Memory B cell (primary cell): ENCODE measurements at regions not wholly inside any gene's neighbourhood (a gene's known extent, or its start where the extent isn't known, plus 50 kb on each side); places are given as distances from the start of the nearest gene placed in this dataset.

ENCODE experiments used
- ATAC-seq: fragments of 150-1000 bp; cut with Tn5 transposase; 2 replicates; pipeline ENCODE4 v1.10.0; 2021; ENCODE audit warnings: low read depth, mild to moderate bottlenecking, moderate library complexity
- DNase-seq, 2 donors: peaks; one replicate each; pipeline ENCODE4 v3.0.0; 2022; ENCODE audit warnings: low spot score in 2 of 2
- H3K27ac Mint-ChIP-seq: one replicate; pipeline ENCODE4 v1.8.0; 2022; ENCODE audit warnings: mild to moderate bottlenecking, moderate library complexity, mixed read lengths
- H3K27me3 Mint-ChIP-seq: one replicate; pipeline ENCODE4 v1.8.0; 2022; ENCODE audit warnings: mixed read lengths
- H3K36me3 Mint-ChIP-seq: one replicate; pipeline ENCODE4 v1.8.0; 2022; ENCODE audit warnings: mild to moderate bottlenecking, mixed read lengths
- H3K4me1 Mint-ChIP-seq: one replicate; pipeline ENCODE4 v1.8.0; 2022; ENCODE audit warnings: mixed read lengths
- H3K4me3 Mint-ChIP-seq: one replicate; pipeline ENCODE4 v1.8.0; 2022; ENCODE audit warnings: mild to moderate bottlenecking, moderate library complexity, mixed read lengths
- H3K9me3 Mint-ChIP-seq: one replicate; pipeline ENCODE4 v1.8.0; 2022; ENCODE audit warnings: mixed read lengths

- Mint-ChIP-seq H3K9me3 (peaks cover 7% of the 10 kb centered on the region), H3K27me3 (peaks cover 4% of the 10 kb centered on the region), H3K36me3 (no peaks in the 10 kb centered on the region), H3K4me3 (no peak overlapping the region), H3K4me1 (no peaks in the 10 kb centered on the region), H3K27ac (no peak overlapping the region)
- ATAC-seq = no peak
- no peak for DNase-seq
These were observed 328.1 kb downstream of the CASP12 start for GRCh38 chr11:104570078-104570701.

- DNase-seq (no peak), ATAC-seq (no peak)
- H3K4me1 Mint-ChIP-seq = no peaks in the 10 kb centered on the region
- H3K27me3 Mint-ChIP-seq = no peaks in the 10 kb centered on the region
- H3K27ac Mint-ChIP-seq = no peak overlapping the region
- no peak overlapping the region for H3K4me3 Mint-ChIP-seq
- H3K9me3 Mint-ChIP-seq = no peaks in the 10 kb centered on the region
- no peaks in the 10 kb centered on the region for H3K36me3 Mint-ChIP-seq
These were observed 332.7 kb downstream of the CASP12 start for GRCh38 chr11:104565583-104565961.

DNA sequence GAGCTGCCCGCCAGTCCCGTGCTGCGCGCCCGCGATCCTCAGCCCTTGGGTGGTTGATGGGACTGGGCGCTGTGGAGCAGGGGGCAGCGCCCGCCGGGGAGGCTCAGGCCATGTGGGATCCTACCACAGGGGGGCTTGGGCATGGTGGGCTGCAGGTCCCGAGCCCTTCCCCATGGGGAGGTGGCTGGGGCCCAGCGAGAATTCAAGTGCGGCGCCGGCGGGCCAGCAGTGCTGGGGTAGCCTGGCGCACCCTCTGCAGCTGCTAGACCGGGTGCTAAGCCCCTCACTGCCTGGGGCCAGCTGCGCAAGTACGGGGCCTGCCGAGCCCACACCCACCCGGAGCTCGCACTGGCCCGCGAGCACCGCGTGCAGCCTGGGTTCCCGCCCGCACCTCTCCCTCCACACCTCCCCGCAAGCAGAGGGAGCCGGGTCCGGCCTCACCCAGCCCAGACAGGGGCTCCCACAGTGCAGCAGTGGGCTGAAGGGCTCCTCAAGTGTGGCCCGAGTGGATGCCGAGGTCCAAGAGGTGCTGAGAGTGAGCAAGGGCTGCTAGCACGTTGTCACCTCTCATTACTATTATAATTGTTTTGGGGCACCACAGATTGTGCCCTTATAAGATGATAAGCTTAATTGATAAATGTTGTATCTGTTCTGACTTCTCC, 333.2 kb downstream of the CASP12 start:
- Mint-ChIP-seq H3K27me3 (no peaks in the 10 kb centered on the region), H3K4me1 (no peaks in the 10 kb centered on the region), H3K4me3 (no peak overlapping the region), H3K36me3 (no peaks in the 10 kb centered on the region), H3K9me3 (no peaks in the 10 kb centered on the region), H3K27ac (no peak overlapping the region)
- ATAC-seq (no peak), DNase-seq (no peak)

DNA sequence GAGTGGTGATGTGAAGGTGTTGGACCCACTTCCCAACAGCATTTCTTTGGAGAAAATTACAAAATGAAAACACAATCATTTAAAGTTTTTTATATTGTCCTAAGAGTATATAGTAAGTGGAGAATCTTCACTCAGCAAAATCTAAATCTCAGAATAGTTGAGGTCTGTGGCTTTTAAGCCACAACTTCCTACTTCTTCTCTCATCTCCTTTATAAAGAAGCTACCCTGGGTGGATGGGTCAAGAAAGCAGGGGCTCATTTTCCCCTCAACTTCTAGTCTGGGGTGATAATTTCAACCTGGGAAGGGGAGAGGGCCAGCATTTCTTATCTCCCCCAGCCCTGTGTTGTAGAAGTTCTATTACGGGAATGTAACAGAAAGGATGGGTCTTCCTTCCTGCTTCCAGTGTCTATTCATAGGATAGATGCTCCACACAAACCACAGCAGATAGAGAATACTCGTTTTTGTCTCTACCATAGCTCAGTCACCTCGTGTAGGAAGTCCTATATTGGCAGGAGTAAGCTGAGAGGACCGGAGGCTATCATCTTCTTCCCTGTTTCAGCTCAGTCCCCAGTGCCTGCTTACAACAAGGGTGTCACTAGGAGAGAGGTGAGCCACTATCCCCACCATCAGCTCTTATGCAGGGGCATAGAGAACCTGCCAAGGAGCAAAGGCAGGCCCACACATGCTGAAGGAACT, 341.5 kb downstream of the CASP12 start:
- H3K9me3 Mint-ChIP-seq = no peaks in the 10 kb centered on the region
- DNase-seq (no peak), ATAC-seq (no peak)
- H3K36me3 Mint-ChIP-seq = no peaks in the 10 kb centered on the region
- no peak overlapping the region for H3K4me3 Mint-ChIP-seq
- H3K27me3 Mint-ChIP-seq = peaks cover 3% of the 10 kb centered on the region
- no peaks in the 10 kb centered on the region for H3K4me1 Mint-ChIP-seq
- H3K27ac Mint-ChIP-seq = no peak overlapping the region

GRCh38 chr11:104549019-104549418, 349.2 kb downstream of the CASP12 start:
- H3K36me3 Mint-ChIP-seq = no peaks in the 10 kb centered on the region
- DNase-seq (no peak), ATAC-seq (no peak)

DNA sequence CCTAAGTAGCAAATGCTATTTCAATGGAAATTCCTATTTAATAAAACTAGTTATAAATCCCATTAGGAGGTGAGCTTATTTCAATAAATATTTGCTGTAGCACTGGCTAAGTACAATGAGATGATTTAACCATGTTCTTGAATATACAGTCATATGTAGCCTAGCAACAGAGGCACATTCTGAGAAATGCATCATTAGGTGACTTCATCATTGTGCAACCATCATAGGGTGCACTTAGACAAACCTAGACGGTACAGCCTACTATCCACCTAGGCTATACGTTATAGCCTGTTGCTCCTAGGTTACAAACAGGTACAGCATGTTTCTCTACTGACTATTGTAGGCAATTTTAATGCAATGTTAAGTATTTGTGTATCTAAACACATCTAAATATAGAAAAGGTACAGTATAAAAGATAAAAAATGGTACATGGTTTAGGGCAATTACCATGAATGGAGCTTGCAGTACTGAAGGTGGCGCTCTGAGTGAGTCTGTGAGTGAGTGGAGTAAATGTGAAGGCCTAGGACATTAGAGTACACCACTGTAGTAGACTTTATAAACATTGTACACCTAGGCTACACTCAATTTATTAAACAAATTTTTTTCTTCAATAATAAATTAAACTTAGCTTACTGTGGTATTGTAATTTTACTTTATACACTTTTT, 350.1 kb downstream of the CASP12 start:
- no peak for ATAC-seq
- H3K27me3 Mint-ChIP-seq = peaks cover 1% of the 10 kb centered on the region
- no peaks in the 10 kb centered on the region for H3K4me1 Mint-ChIP-seq
- H3K36me3 Mint-ChIP-seq = no peaks in the 10 kb centered on the region
- DNase-seq = no peak
- no peaks in the 10 kb centered on the region for H3K9me3 Mint-ChIP-seq
- no peak overlapping the region for H3K4me3 Mint-ChIP-seq
- no peak overlapping the region for H3K27ac Mint-ChIP-seq

More at GRCh38 chr11:104549019-104549418, 349.2 kb downstream of the CASP12 start:
- Mint-ChIP-seq H3K4me1 (no peaks in the 10 kb centered on the region), H3K9me3 (no peaks in the 10 kb centered on the region), H3K27me3 (peaks cover 1% of the 10 kb centered on the region), H3K4me3 (no peak overlapping the region), H3K27ac (no peak overlapping the region)

GRCh38 chr11:104546501-104546900, 351.8 kb downstream of the CASP12 start:
- H3K27ac Mint-ChIP-seq = no peak overlapping the region
- H3K27me3 Mint-ChIP-seq = peaks cover under 1% of the 10 kb centered on the region
- H3K4me3 Mint-ChIP-seq = no peak overlapping the region
- no peaks in the 10 kb centered on the region for H3K36me3 Mint-ChIP-seq
- no peak for ATAC-seq
- DNase-seq = no peak
- H3K9me3 Mint-ChIP-seq = no peaks in the 10 kb centered on the region
- H3K4me1 Mint-ChIP-seq = no peaks in the 10 kb centered on the region

- ATAC-seq = no peak
These were observed 356.6 kb downstream of the CASP12 start for GRCh38 chr11:104541701-104542100.

GRCh38 chr11:104538313-104538712, 359.9 kb downstream of the CASP12 start:
- no peak for DNase-seq
- no peak for ATAC-seq
- H3K27me3 Mint-ChIP-seq = no peaks in the 10 kb centered on the region
- no peak overlapping the region for H3K4me3 Mint-ChIP-seq
- no peaks in the 10 kb centered on the region for H3K36me3 Mint-ChIP-seq
- H3K9me3 Mint-ChIP-seq = no peaks in the 10 kb centered on the region
- H3K4me1 Mint-ChIP-seq = no peaks in the 10 kb centered on the region
- H3K27ac Mint-ChIP-seq = no peak overlapping the region

More at GRCh38 chr11:104541701-104542100, 356.6 kb downstream of the CASP12 start:
- H3K4me3 Mint-ChIP-seq = no peak overlapping the region
- H3K4me1 Mint-ChIP-seq = no peaks in the 10 kb centered on the region
- DNase-seq = no peak
- H3K9me3 Mint-ChIP-seq = no peaks in the 10 kb centered on the region
- no peak overlapping the region for H3K27ac Mint-ChIP-seq
- no peaks in the 10 kb centered on the region for H3K27me3 Mint-ChIP-seq
- H3K36me3 Mint-ChIP-seq = no peaks in the 10 kb centered on the region

GRCh38 chr11:104534278-104534677, 364.0 kb downstream of the CASP12 start:
- DNase-seq (no peak), ATAC-seq (no peak)
- no peak overlapping the region for H3K4me3 Mint-ChIP-seq
- peaks cover 2% of the 10 kb centered on the region for H3K27me3 Mint-ChIP-seq
- H3K36me3 Mint-ChIP-seq = no peaks in the 10 kb centered on the region
- no peak overlapping the region for H3K27ac Mint-ChIP-seq
- H3K4me1 Mint-ChIP-seq = no peaks in the 10 kb centered on the region
- no peaks in the 10 kb centered on the region for H3K9me3 Mint-ChIP-seq

DNA sequence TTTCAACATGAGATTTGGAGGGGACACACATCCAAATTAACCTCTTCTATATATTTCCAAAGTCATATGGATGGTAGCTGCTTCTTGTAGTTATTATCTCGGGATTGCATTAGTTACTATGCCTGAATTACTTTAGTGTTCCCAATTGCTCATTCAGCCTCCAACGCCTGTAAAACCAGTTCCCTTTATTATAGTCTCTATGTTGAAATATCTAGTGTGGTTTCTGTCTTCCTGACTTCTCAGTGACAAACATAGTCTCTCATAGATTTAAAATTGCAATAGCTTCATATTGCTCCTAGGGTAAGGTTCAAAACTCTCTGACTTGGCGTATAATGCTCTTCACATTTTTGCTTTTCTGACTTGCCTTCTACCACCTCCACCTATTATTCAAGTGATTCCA, 366.4 kb downstream of the CASP12 start:
- H3K36me3 Mint-ChIP-seq = no peaks in the 10 kb centered on the region
- ATAC-seq (no peak), DNase-seq (no peak)
- H3K9me3 Mint-ChIP-seq = no peaks in the 10 kb centered on the region
- H3K4me1 Mint-ChIP-seq = no peaks in the 10 kb centered on the region
- H3K27me3 Mint-ChIP-seq = peaks cover 4% of the 10 kb centered on the region
- H3K4me3 Mint-ChIP-seq = no peak overlapping the region
- H3K27ac Mint-ChIP-seq = no peak overlapping the region

DNA sequence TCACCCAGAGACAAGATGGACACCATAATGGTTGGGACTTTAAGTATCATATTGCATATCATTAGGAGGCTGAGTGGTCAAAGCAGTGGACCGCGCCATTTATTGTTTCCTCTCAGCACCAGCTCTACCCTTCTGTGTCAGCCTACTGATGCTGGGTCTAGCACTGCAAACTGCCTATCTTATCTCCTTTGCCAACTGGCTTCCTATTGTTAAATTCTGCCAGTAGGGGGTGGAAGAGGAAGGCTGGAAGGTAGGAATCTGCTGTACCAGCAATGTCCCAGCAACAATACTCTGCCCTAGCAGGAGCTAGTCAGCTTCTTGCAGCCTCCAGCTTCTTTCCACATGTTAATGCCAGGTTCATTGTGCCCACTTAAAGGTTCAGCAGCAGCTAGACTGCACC, 367.1 kb upstream of the PDGFD start:
- DNase-seq (no peak), ATAC-seq (no peak)
- H3K9me3 Mint-ChIP-seq = no peaks in the 10 kb centered on the region
- peaks cover 4% of the 10 kb centered on the region for H3K27me3 Mint-ChIP-seq
- no peaks in the 10 kb centered on the region for H3K36me3 Mint-ChIP-seq
- H3K27ac Mint-ChIP-seq = no peak overlapping the region
- no peaks in the 10 kb centered on the region for H3K4me1 Mint-ChIP-seq
- H3K4me3 Mint-ChIP-seq = no peak overlapping the region

DNA sequence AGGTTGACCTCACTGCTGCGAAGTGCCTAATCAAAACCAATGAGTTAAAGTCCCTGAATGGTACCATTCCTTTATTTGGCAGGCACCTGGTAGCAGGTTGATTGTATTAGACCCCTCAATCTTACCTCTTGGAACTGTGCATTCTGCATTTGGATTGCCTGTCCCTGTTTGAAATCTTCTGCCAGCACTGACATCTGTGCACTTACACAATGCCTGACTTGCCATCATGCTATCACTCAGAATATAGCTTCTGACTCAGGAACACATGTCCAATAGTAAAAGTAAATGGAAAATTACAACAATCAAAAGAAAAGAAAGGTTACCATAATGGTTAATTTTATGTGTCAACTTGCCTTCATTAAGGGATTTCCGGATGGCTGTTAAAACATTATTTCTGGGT, 366.0 kb upstream of the PDGFD start:
- Mint-ChIP-seq H3K36me3 (no peaks in the 10 kb centered on the region), H3K4me1 (no peaks in the 10 kb centered on the region), H3K27me3 (peaks cover 4% of the 10 kb centered on the region), H3K9me3 (no peaks in the 10 kb centered on the region), H3K4me3 (no peak overlapping the region), H3K27ac (no peak overlapping the region)
- no peak for ATAC-seq
- DNase-seq = no peak

- no peaks in the 10 kb centered on the region for H3K4me1 Mint-ChIP-seq
- no peaks in the 10 kb centered on the region for H3K36me3 Mint-ChIP-seq
- no peak overlapping the region for H3K27ac Mint-ChIP-seq
- ATAC-seq (no peak), DNase-seq (no peak)
- H3K4me3 Mint-ChIP-seq = no peak overlapping the region
- H3K9me3 Mint-ChIP-seq = no peaks in the 10 kb centered on the region
- peaks cover 6% of the 10 kb centered on the region for H3K27me3 Mint-ChIP-seq
These were observed 365.3 kb upstream of the PDGFD start for GRCh38 chr11:104529213-104529612.
